ENCODE measurements at regions not wholly inside any gene's neighbourhood (a gene's known extent, or its start where the extent isn't known, plus 50 kb on each side); places are given as distances from the start of the nearest gene placed in this dataset.
A peak's percentile ranks its signal among the peaks of the same experiment; 100 is the strongest.

DNA sequence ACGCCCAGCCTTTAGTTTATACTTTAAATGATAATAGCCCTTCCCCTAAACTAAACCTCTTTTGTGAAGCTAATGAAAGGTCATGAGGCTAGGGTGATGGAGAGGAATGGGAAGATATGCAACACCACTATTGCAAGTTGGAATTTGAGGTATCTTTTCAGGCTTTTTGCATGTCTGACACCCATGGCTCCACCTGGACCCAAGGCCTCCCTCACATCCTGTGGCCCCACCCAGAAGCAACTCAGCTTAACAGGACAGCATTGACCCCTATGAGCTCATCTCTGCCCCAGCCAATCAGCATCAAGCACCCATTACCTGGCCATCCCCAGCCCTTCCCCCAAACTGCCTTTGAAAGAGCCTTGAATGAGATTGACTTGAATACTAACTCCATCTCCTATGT lies 674.2 kb upstream of the NRP1 start:
- H3K36me3 ChIP-seq (ENCODE audit: control insufficient read depth in 2 of 4, insufficient read depth in 4 of 4, low read length in 3 of 4), result no peaks in the 10 kb centered on the region

More for the DNA sequence above, 674.2 kb upstream of the NRP1 start:
- Histone ChIP-seq H3K9me3 (ENCODE audit: insufficient read depth in 2 of 2, low read depth in 1 of 2, low read length in 1 of 2) (no peaks in the 10 kb centered on the region), H2BK120ac (replicated peaks; ENCODE audit: low read depth, low read length) (no peak overlapping the region), H3K4ac (replicated peaks; ENCODE audit: insufficient read length, low read depth, low read length) (no peak overlapping the region), H4K8ac (ENCODE audit: extremely low read depth, insufficient read depth, low read length) (no peak overlapping the region), H4K20me1 (replicated peaks in 1 of 2; ENCODE audit: control insufficient read depth in 1 of 2, insufficient read depth in 2 of 2, low read length in 2 of 2) (no peaks in the 10 kb centered on the region), H3K4me2 (ENCODE audit: insufficient read depth in 1 of 2, low read depth in 2 of 2, low read length in 2 of 2) (peak overlapping the region in 1 of 2 experiments; percentile 33; a peak in 1 of 4 replicates), H3K23ac (ENCODE audit: insufficient read length) (no peak overlapping the region), H3K4me1 (replicated peaks in 1 of 4; ENCODE audit: control insufficient read depth in 3 of 4, insufficient read depth in 4 of 4, low read length in 3 of 4) (peaks cover 0 to 5% (median 2%) of the 10 kb centered on the region in 4 experiments; a peak in 2 of 7 replicates), H3K18ac (ENCODE audit: extremely low read depth, low read length) (0 out of 2 replicates have a peak overlapping the region, but pooled peaks have one; percentile 73), H3K79me1 (ENCODE audit: low read depth, low read length) (no peaks in the 10 kb centered on the region), H4K91ac (replicated peaks; ENCODE audit: insufficient read length, low read length) (no peak overlapping the region), H2AK5ac (ENCODE audit: low read depth, low read length) (no peak overlapping the region), H3K27ac (ENCODE audit: low read depth, low read length) (no peak overlapping the region), H3K56ac (replicated peaks; ENCODE audit: insufficient read length, low read depth, low read length) (no peak overlapping the region), H3K4me3 (ENCODE audit: extremely low read depth in 1 of 4, insufficient read depth in 2 of 4, low read depth in 3 of 4, low read length in 4 of 4) (no peak overlapping the region), H3K27me3 (replicated peaks in 1 of 4; ENCODE audit: control insufficient read depth in 3 of 4, extremely low read depth in 1 of 4, insufficient read depth in 3 of 4, low read length in 3 of 4) (no peaks in the 10 kb centered on the region), H2BK12ac (ENCODE audit: low read depth, low read length) (peak overlapping the region; percentile 52; the same call in 1 of the 2 replicates), H2BK5ac (ENCODE audit: low read depth, low read length) (no peak overlapping the region), H4K5ac (ENCODE audit: insufficient read length, low read depth, low read length) (no peak overlapping the region), H3K14ac (ENCODE audit: insufficient read length) (no peak overlapping the region), H2BK20ac (ENCODE audit: low read length) (no peak overlapping the region), H3K79me2 (ENCODE audit: control insufficient read depth in 1 of 2, insufficient read depth in 2 of 2, low read length in 2 of 2) (no peaks in the 10 kb centered on the region), H2AFZ (ENCODE audit: low read length) (no peak overlapping the region), H3K23me2 (ENCODE audit: low read depth, low read length) (no peaks in the 10 kb centered on the region), H2BK15ac (ENCODE audit: low read length) (no peak overlapping the region), H3K9ac (replicated peaks in 1 of 4; ENCODE audit: extremely low read depth in 1 of 4, low read depth in 3 of 4, low read length in 3 of 4) (no peak overlapping the region)
- peak; percentile 89 for FAIRE-seq
- 85% methylated on average over 1 of the region's 1 CpG; no CpG with 5 or more reads in 1 of the 2 experiments for WGBS, 2 experiments (ENCODE audit: extremely low coverage in 1 of 2, insufficient coverage in 1 of 2, insufficient read length in 1 of 2, insufficient replicate concordance in 2 of 2, low coverage in 1 of 2, low lambda C conversion rate in 2 of 2, missing lambda C conversion rate in 1 of 2)
- ChIA-PET CTCF (ENCODE audit: partially characterized antibody) (interaction anchor here (1.1 kb wide), 1 partner anchor 9 kb away, joined by 4 read pairs; no protein-coding TSS in a partner anchor), POLR2A (ENCODE audit: partially characterized antibody) (no interaction called here)
- DNase-seq (ENCODE audit: low read depth in 1 of 2, low spot score in 2 of 2), result peak; percentile 47 to 58
- TF ChIP-seq CHD2 (IDR thresholded peaks at IDR 0.05; ENCODE audit: low read length), result 0 out of 2 replicates have a peak, but pooled peaks have one; percentile 21
- TF ChIP-seq GABPA (IDR thresholded peaks at IDR 0.05; ENCODE audit: borderline replicate concordance, insufficient read depth, low read length), result no peak

Measured in H1 (cell line).